Lower leg skin (tissue), 3 donors: ENCODE measurements at regions not wholly inside any gene's neighbourhood (a gene's known extent, or its start where the extent isn't known, plus 50 kb on each side); places are given as distances from the start of the nearest gene placed in this dataset.

ENCODE experiments used
- CTCF ChIP-seq, 3 donors: fragments of 450-650 bp; IDR thresholded peaks; one replicate each; pipeline ENCODE4 v1.5.1; 2016; ENCODE audit warnings: antibody characterized with exemption in 3 of 3, mild to moderate bottlenecking in 3 of 3, moderate library complexity in 2 of 3
- POLR2A ChIP-seq, 2 donors: fragments of 450-650 bp; IDR thresholded peaks; one replicate each; pipeline ENCODE4 v1.6.1; 2016 to 2017; ENCODE audit warnings: antibody characterized with exemption in 2 of 2, mild to moderate bottlenecking in 1 of 2, moderate library complexity in 1 of 2

GRCh38 chr11:8315954-8316353 is 52.3 kb upstream of the LMO1 start:
- TF ChIP-seq POLR2A (IDR thresholded peaks at IDR 0.05): no peak
- no peak for TF ChIP-seq CTCF (IDR thresholded peaks at IDR 0.05)
